Endothelial cell of umbilical vein (primary cell): ENCODE measurements at regions not wholly inside any gene's neighbourhood (a gene's known extent, or its start where the extent isn't known, plus 50 kb on each side); places are given as distances from the start of the nearest gene placed in this dataset.
A peak's percentile ranks its signal among the peaks of the same experiment; 100 is the strongest.

ENCODE experiments used
- BruUV-seq: library from RNA; stranded (reverse); fragments of 400-500 nt; replicated peaks from 2 replicates; lab custom pipeline; 2021; lab: Mats Ljungman, UMichigan
- CTCF ChIA-PET: fragments of 300-600, 350-600 bp; sonication (Branson Sonifier 250); formaldehyde crosslinking; loops from one replicate; lab custom pipeline; 2021; ENCODE audit warnings: antibody characterized with exemption, inconsistent platforms; lab: Charles Lee
- POLR2A ChIA-PET: fragments of 300-600, 350-600 bp; sonication (Branson Sonifier 250); formaldehyde crosslinking; loops from one replicate; lab custom pipeline; 2021; ENCODE audit warnings: antibody characterized with exemption, inconsistent platforms; lab: Charles Lee
- DNase-seq: peaks from one replicate; pipeline ENCODE4 v3.0.0-alpha.2; 2011; ENCODE audit warnings: low read depth, low spot score
- FAIRE-seq: peaks from 2 replicates; lab custom pipeline; 2011; peaks lifted over from hg19 to GRCh38; lab: Jason Lieb, UNC
- H2AFZ ChIP-seq: 2 replicates; pipeline ENCODE4 v1.6.0; 2012; ENCODE audit warnings: low read depth, low read length, control low read depth, inconsistent platforms
- H3K27ac ChIP-seq: 2 replicates; pipeline ENCODE4 v1.5.1; 2011; ENCODE audit warnings: low read depth, mild to moderate bottlenecking, control low read depth, low read length, moderate library complexity; ENCODE audit not compliant: insufficient read depth
- H3K27me3 ChIP-seq, 2 experiments: 2 replicates each; pipeline versions ENCODE4 v1.6.0 to v1.6.1; 2011; ENCODE audit warnings: low read length in 2 of 2, mixed read lengths in 1 of 2; ENCODE audit not compliant: control insufficient read depth in 2 of 2, insufficient read depth in 2 of 2
- H3K36me3 ChIP-seq, 2 experiments: 2 replicates in 1 of 2; 3 replicates in 1 of 2; pipeline ENCODE4 v1.5.1; 2011; ENCODE audit warnings: low read length in 2 of 2, mild to moderate bottlenecking in 1 of 2, moderate library complexity in 1 of 2; ENCODE audit not compliant: control insufficient read depth in 2 of 2, insufficient read depth in 2 of 2; ENCODE audit errors: extremely low read depth in 1 of 2
- H3K4me1 ChIP-seq: 3 replicates; pipeline ENCODE4 v1.5.1; 2011; ENCODE audit warnings: mild to moderate bottlenecking, low read length; ENCODE audit not compliant: control insufficient read depth, insufficient read depth; ENCODE audit errors: extremely low read depth
- H3K4me2 ChIP-seq: 2 replicates; pipeline ENCODE4 v1.6.1; 2011; ENCODE audit warnings: low read length, control low read depth, mixed read lengths; ENCODE audit not compliant: insufficient read depth
- H3K4me3 ChIP-seq, 3 experiments: fragments of 200-600 bp in 1 of 3; sonication (generic), shearing (Covaris generic) in 1 of 3; replicated peaks in 1 of 3; 2 replicates each; pipeline ENCODE4 v1.5.1; 2011 to 2016; ENCODE audit warnings: control low read depth in 3 of 3, low read length in 3 of 3, mild to moderate bottlenecking in 2 of 3, inconsistent platforms in 1 of 3, low read depth in 1 of 3, moderate library complexity in 1 of 3; ENCODE audit not compliant: insufficient read depth in 1 of 3
- H3K79me2 ChIP-seq: 2 replicates; pipeline ENCODE4 v1.6.0; 2012; ENCODE audit warnings: low read length, inconsistent platforms; ENCODE audit not compliant: control insufficient read depth, insufficient read depth
- H3K9ac ChIP-seq: replicated peaks from 2 replicates; pipeline ENCODE3; 2011; ENCODE audit warnings: low read length, control low read depth; ENCODE audit not compliant: insufficient read depth; ENCODE audit errors: extremely low read depth
- H3K9me1 ChIP-seq: replicated peaks from 3 replicates; pipeline ENCODE4 v1.6.0; 2011; ENCODE audit warnings: mild to moderate bottlenecking, low read length; ENCODE audit not compliant: control insufficient read depth, insufficient read depth; ENCODE audit errors: extremely low read depth
- H3K9me3 ChIP-seq: replicated peaks from 2 replicates; pipeline ENCODE4 v1.5.1; 2012; ENCODE audit warnings: low read length, inconsistent platforms; ENCODE audit not compliant: control insufficient read depth, insufficient read depth
- H4K20me1 ChIP-seq: replicated peaks from 2 replicates; pipeline ENCODE3; 2011; ENCODE audit warnings: mild to moderate bottlenecking, low read length; ENCODE audit not compliant: control insufficient read depth, insufficient read depth; ENCODE audit errors: extremely low read depth
- CTCF ChIP-seq, 2 donors: IDR thresholded peaks; 1 replicate in 1 of 2; 2 replicates in 1 of 2; pipeline ENCODE4 v1.5.1; 2011; ENCODE audit warnings: low read length in 2 of 2, mild to moderate bottlenecking in 2 of 2, moderate library complexity in 2 of 2, control low read depth in 1 of 2, inconsistent platforms in 1 of 2, low read depth in 1 of 2; ENCODE audit not compliant: insufficient read depth in 1 of 2; ENCODE audit errors: extremely low read depth in 1 of 2
- EZH2 ChIP-seq: IDR thresholded peaks from 2 replicates; pipeline ENCODE4 v1.6.1; 2012; ENCODE audit warnings: borderline replicate concordance, low read depth, mild to moderate bottlenecking, moderate library complexity, low read length, inconsistent platforms; ENCODE audit not compliant: severe bottlenecking
- FOS ChIP-seq: IDR thresholded peaks from 2 replicates; pipeline ENCODE4 v1.6.1; 2011; ENCODE audit warnings: mild to moderate bottlenecking, low read length, moderate library complexity, borderline replicate concordance; ENCODE audit not compliant: insufficient read depth
- GATA2 ChIP-seq: IDR thresholded peaks from 2 replicates; pipeline ENCODE4 v1.7.0; 2011; ENCODE audit warnings: low read depth, mild to moderate bottlenecking, moderate library complexity, mixed read lengths, low read length; ENCODE audit not compliant: insufficient read length, insufficient read depth
- JUN ChIP-seq: IDR thresholded peaks from 2 replicates; pipeline ENCODE4 v1.6.1; 2011; ENCODE audit warnings: borderline replicate concordance, low read depth; ENCODE audit not compliant: insufficient read length, insufficient read depth
- MAX ChIP-seq: IDR thresholded peaks from 2 replicates; pipeline ENCODE4 v1.6.1; 2011; ENCODE audit not compliant: insufficient read depth, insufficient read length
- MYC ChIP-seq: IDR thresholded peaks from one replicate; pipeline ENCODE4 v1.6.1; 2011; ENCODE audit warnings: mild to moderate bottlenecking, low read depth, low read length
- POLR2A ChIP-seq: IDR thresholded peaks from 2 replicates; pipeline ENCODE4 v1.6.1; 2012; ENCODE audit warnings: low read depth, mild to moderate bottlenecking, control low read depth, low read length
- POLR2AphosphoS5 ChIP-seq: IDR thresholded peaks from 2 replicates; pipeline ENCODE4 v1.6.1; 2012; ENCODE audit warnings: low read depth, mild to moderate bottlenecking, control low read depth, low read length, moderate library complexity; ENCODE audit not compliant: insufficient read depth
- dilution Hi-C: fragments of 300-500 bp; cut with MboI; formaldehyde crosslinking; loops from one replicate; pipeline ENCODE4 v1.15.0; 2019; ENCODE audit warnings: low sequenced_read_pairs; ENCODE audit not compliant: extremely low pct_ligation_motif_present
- intact Hi-C: fragments of 100-400 bp; cut with micrococcal nuclease; formaldehyde crosslinking; loops from one replicate; pipeline ENCODE4 v1.10.0; 2022

GRCh38 chr12:124636138-124636978, 68.9 kb upstream of the NCOR2 start:
- BruUV-seq: no TSS peak
- FAIRE-seq: peak; percentile 64
- POLR2A ChIA-PET: no interaction called here

More at GRCh38 chr12:124636138-124636978, 68.9 kb upstream of the NCOR2 start:
- no peak overlapping the region for H3K4me3 ChIP-seq
- H3K9ac ChIP-seq: no peak overlapping the region
- H3K9me3 ChIP-seq: no peaks in the 10 kb centered on the region
- H3K9me1 ChIP-seq: no peaks in the 10 kb centered on the region
- CTCF ChIA-PET: interaction anchor here (0.9 to 1.2 kb wide), 2 partner anchors 10 to 128 kb away, joined by 3 to 4 read pairs; no protein-coding TSS in a partner anchor
- H3K27me3 ChIP-seq: no peaks in the 10 kb centered on the region
- no peak overlapping the region for H3K4me2 ChIP-seq
- peaks cover 4% of the 10 kb centered on the region for H3K4me1 ChIP-seq
- H3K27ac ChIP-seq: no peak overlapping the region
- intact Hi-C loops: no loop called here
- no peak overlapping the region for H2AFZ ChIP-seq
- DNase-seq: no peak
- H3K36me3 ChIP-seq: no peaks in the 10 kb centered on the region
- H3K79me2 ChIP-seq: no peaks in the 10 kb centered on the region
- dilution Hi-C loops: no loop called here
- TF ChIP-seq POLR2AphosphoS5 (no peak), GATA2 (no peak), EZH2 (no peak), JUN (no peak), POLR2A (no peak), FOS (no peak), CTCF (IDR thresholded peaks at IDR 0.05; ENCODE audit: extremely low read depth in 1 of 2, insufficient read depth in 1 of 2, low read depth in 1 of 2, low read length in 2 of 2) (no peak), MAX (no peak), MYC (no peak)
- no peaks in the 10 kb centered on the region for H4K20me1 ChIP-seq
